ENCODE measurements at regions not wholly inside any gene's neighbourhood (a gene's known extent, or its start where the extent isn't known, plus 50 kb on each side); places are given as distances from the start of the nearest gene placed in this dataset.

- no peak overlapping the region for H3K9ac ChIP-seq (ENCODE audit: low read length)
- no peaks in the 10 kb centered on the region for H4K20me1 ChIP-seq (ENCODE audit: insufficient read depth, low read depth, low read length)
- no peak for DNase-seq
- no peaks in the 10 kb centered on the region for H3K79me2 ChIP-seq (ENCODE audit: low read length)
- no peak overlapping the region for H3K27ac ChIP-seq (ENCODE audit: low read length)
- H3K4me1 ChIP-seq (ENCODE audit: low read length): no peaks in the 10 kb centered on the region
- H3K4me2 ChIP-seq (ENCODE audit: low read depth, low read length, poor library complexity, severe bottlenecking): no peak overlapping the region
- no peaks in the 10 kb centered on the region for H3K9me3 ChIP-seq (ENCODE audit: low read length)
- H3K4me3 ChIP-seq (ENCODE audit: low read length): no peak overlapping the region
- no peak overlapping the region for H2AFZ ChIP-seq (ENCODE audit: low read length)
- no peaks in the 10 kb centered on the region for H3K9me2 ChIP-seq (replicated peaks; ENCODE audit: insufficient read depth, low read length)
- H3K27me3 ChIP-seq (ENCODE audit: low read length): no peaks in the 10 kb centered on the region
- H3K36me3 ChIP-seq (ENCODE audit: insufficient read depth, low read length): no peaks in the 10 kb centered on the region
These were observed 358.0 kb downstream of the MSX2 start for GRCh38 chr5:175082346-175082745.

GRCh38 chr5:175079707-175080106, 355.3 kb downstream of the MSX2 start:
- no peak for DNase-seq
- Histone ChIP-seq H2AFZ (ENCODE audit: low read length) (no peak overlapping the region), H3K27me3 (ENCODE audit: low read length) (no peaks in the 10 kb centered on the region), H3K9me3 (ENCODE audit: low read length) (no peaks in the 10 kb centered on the region), H3K27ac (ENCODE audit: low read length) (no peak overlapping the region), H3K9ac (ENCODE audit: low read length) (no peak overlapping the region), H3K9me2 (replicated peaks; ENCODE audit: insufficient read depth, low read length) (no peaks in the 10 kb centered on the region), H3K4me3 (ENCODE audit: low read length) (no peak overlapping the region), H3K36me3 (ENCODE audit: insufficient read depth, low read length) (no peaks in the 10 kb centered on the region), H3K4me2 (ENCODE audit: low read depth, low read length, poor library complexity, severe bottlenecking) (no peak overlapping the region), H3K79me2 (ENCODE audit: low read length) (no peaks in the 10 kb centered on the region), H3K4me1 (ENCODE audit: low read length) (no peaks in the 10 kb centered on the region), H4K20me1 (ENCODE audit: insufficient read depth, low read depth, low read length) (no peaks in the 10 kb centered on the region)

- DNase-seq: no peak
- Histone ChIP-seq H3K4me3 (ENCODE audit: low read length) (no peak overlapping the region), H3K79me2 (ENCODE audit: low read length) (no peaks in the 10 kb centered on the region), H3K9me3 (ENCODE audit: low read length) (no peaks in the 10 kb centered on the region; the same call in 1 of the 2 replicates), H3K4me1 (ENCODE audit: low read length) (no peaks in the 10 kb centered on the region), H4K20me1 (ENCODE audit: insufficient read depth, low read depth, low read length) (no peaks in the 10 kb centered on the region), H3K27me3 (ENCODE audit: low read length) (no peaks in the 10 kb centered on the region), H3K9me2 (replicated peaks; ENCODE audit: insufficient read depth, low read length) (no peaks in the 10 kb centered on the region), H3K27ac (ENCODE audit: low read length) (no peak overlapping the region), H3K36me3 (ENCODE audit: insufficient read depth, low read length) (no peaks in the 10 kb centered on the region), H3K9ac (ENCODE audit: low read length) (no peak overlapping the region), H2AFZ (ENCODE audit: low read length) (no peak overlapping the region), H3K4me2 (ENCODE audit: low read depth, low read length, poor library complexity, severe bottlenecking) (no peak overlapping the region)
These were observed 345.9 kb downstream of the MSX2 start for GRCh38 chr5:175070283-175070682.

GRCh38 chr5:175060257-175060656, 335.9 kb downstream of the MSX2 start:
- Histone ChIP-seq H3K27ac (ENCODE audit: low read length) (no peak overlapping the region), H3K4me1 (ENCODE audit: low read length) (no peaks in the 10 kb centered on the region), H3K27me3 (ENCODE audit: low read length) (no peaks in the 10 kb centered on the region), H3K4me2 (ENCODE audit: low read depth, low read length, poor library complexity, severe bottlenecking) (no peak overlapping the region), H3K4me3 (ENCODE audit: low read length) (no peak overlapping the region), H3K9ac (ENCODE audit: low read length) (no peak overlapping the region), H4K20me1 (ENCODE audit: insufficient read depth, low read depth, low read length) (no peaks in the 10 kb centered on the region), H3K36me3 (ENCODE audit: insufficient read depth, low read length) (no peaks in the 10 kb centered on the region), H3K9me2 (replicated peaks; ENCODE audit: insufficient read depth, low read length) (no peaks in the 10 kb centered on the region), H2AFZ (ENCODE audit: low read length) (no peak overlapping the region), H3K9me3 (ENCODE audit: low read length) (no peaks in the 10 kb centered on the region), H3K79me2 (ENCODE audit: low read length) (no peaks in the 10 kb centered on the region)
- no peak for DNase-seq

- no peak for DNase-seq
- H3K9me2 ChIP-seq (replicated peaks; ENCODE audit: insufficient read depth, low read length): no peaks in the 10 kb centered on the region
- H3K9ac ChIP-seq (ENCODE audit: low read length): no peak overlapping the region
- no peak overlapping the region for H3K27ac ChIP-seq (ENCODE audit: low read length)
- no peaks in the 10 kb centered on the region for H3K4me1 ChIP-seq (ENCODE audit: low read length)
- H3K4me2 ChIP-seq (ENCODE audit: low read depth, low read length, poor library complexity, severe bottlenecking): no peak overlapping the region
- H3K36me3 ChIP-seq (ENCODE audit: insufficient read depth, low read length): no peaks in the 10 kb centered on the region
- H2AFZ ChIP-seq (ENCODE audit: low read length): no peak overlapping the region
- no peaks in the 10 kb centered on the region for H3K27me3 ChIP-seq (ENCODE audit: low read length)
- H3K9me3 ChIP-seq (ENCODE audit: low read length): no peaks in the 10 kb centered on the region
- no peaks in the 10 kb centered on the region for H3K79me2 ChIP-seq (ENCODE audit: low read length)
- no peak overlapping the region for H3K4me3 ChIP-seq (ENCODE audit: low read length)
- no peaks in the 10 kb centered on the region for H4K20me1 ChIP-seq (ENCODE audit: insufficient read depth, low read depth, low read length)
These were observed 335.4 kb downstream of the MSX2 start for GRCh38 chr5:175059687-175060211.

- Histone ChIP-seq H3K9ac (ENCODE audit: low read length) (no peak overlapping the region), H3K4me2 (ENCODE audit: low read depth, low read length, poor library complexity, severe bottlenecking) (no peak overlapping the region), H3K27ac (ENCODE audit: low read length) (no peak overlapping the region), H3K4me3 (ENCODE audit: low read length) (no peak overlapping the region), H3K36me3 (ENCODE audit: insufficient read depth, low read length) (no peaks in the 10 kb centered on the region), H4K20me1 (ENCODE audit: insufficient read depth, low read depth, low read length) (no peaks in the 10 kb centered on the region), H3K79me2 (ENCODE audit: low read length) (no peaks in the 10 kb centered on the region), H3K4me1 (ENCODE audit: low read length) (no peaks in the 10 kb centered on the region), H3K27me3 (ENCODE audit: low read length) (no peaks in the 10 kb centered on the region), H3K9me2 (replicated peaks; ENCODE audit: insufficient read depth, low read length) (no peaks in the 10 kb centered on the region), H2AFZ (ENCODE audit: low read length) (no peak overlapping the region), H3K9me3 (ENCODE audit: low read length) (no peaks in the 10 kb centered on the region)
- no peak for DNase-seq
These were observed 332.4 kb downstream of the MSX2 start for GRCh38 chr5:175056831-175057230.

GRCh38 chr5:175054243-175054642, 329.9 kb downstream of the MSX2 start:
- no peaks in the 10 kb centered on the region for H3K36me3 ChIP-seq (ENCODE audit: insufficient read depth, low read length)
- no peak overlapping the region for H2AFZ ChIP-seq (ENCODE audit: low read length)
- no peaks in the 10 kb centered on the region for H4K20me1 ChIP-seq (ENCODE audit: insufficient read depth, low read depth, low read length)
- no peaks in the 10 kb centered on the region for H3K9me2 ChIP-seq (replicated peaks; ENCODE audit: insufficient read depth, low read length)
- no peaks in the 10 kb centered on the region for H3K27me3 ChIP-seq (ENCODE audit: low read length)
- DNase-seq: no peak
- H3K27ac ChIP-seq (ENCODE audit: low read length): no peak overlapping the region
- no peaks in the 10 kb centered on the region for H3K9me3 ChIP-seq (ENCODE audit: low read length)
- no peak overlapping the region for H3K9ac ChIP-seq (ENCODE audit: low read length)
- no peak overlapping the region for H3K4me3 ChIP-seq (ENCODE audit: low read length)
- H3K4me1 ChIP-seq (ENCODE audit: low read length): no peaks in the 10 kb centered on the region
- no peaks in the 10 kb centered on the region for H3K79me2 ChIP-seq (ENCODE audit: low read length)
- H3K4me2 ChIP-seq (ENCODE audit: low read depth, low read length, poor library complexity, severe bottlenecking): no peak overlapping the region

DNA sequence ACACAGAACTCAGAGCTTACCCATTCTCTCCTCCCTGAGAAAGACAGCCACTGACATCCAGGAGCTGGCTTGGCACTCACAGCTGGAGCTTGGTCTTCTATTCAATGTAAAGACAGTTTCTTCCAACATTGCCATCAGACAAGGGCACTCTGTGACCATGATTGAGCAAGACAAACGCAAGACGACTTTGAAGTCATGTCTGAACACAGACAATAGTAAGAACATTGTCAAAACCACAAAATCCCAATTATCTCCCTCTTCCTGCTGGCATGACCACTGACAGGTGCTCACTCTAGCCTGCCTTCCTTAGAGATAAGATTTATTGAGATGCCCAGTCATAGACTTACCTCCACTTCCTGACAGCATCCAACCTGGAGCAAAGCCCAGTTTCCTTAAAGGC, 328.0 kb downstream of the MSX2 start:
- no peak overlapping the region for H2AFZ ChIP-seq (ENCODE audit: low read length)
- no peaks in the 10 kb centered on the region for H3K27me3 ChIP-seq (ENCODE audit: low read length)
- no peak overlapping the region for H3K4me3 ChIP-seq (ENCODE audit: low read length)

DNA sequence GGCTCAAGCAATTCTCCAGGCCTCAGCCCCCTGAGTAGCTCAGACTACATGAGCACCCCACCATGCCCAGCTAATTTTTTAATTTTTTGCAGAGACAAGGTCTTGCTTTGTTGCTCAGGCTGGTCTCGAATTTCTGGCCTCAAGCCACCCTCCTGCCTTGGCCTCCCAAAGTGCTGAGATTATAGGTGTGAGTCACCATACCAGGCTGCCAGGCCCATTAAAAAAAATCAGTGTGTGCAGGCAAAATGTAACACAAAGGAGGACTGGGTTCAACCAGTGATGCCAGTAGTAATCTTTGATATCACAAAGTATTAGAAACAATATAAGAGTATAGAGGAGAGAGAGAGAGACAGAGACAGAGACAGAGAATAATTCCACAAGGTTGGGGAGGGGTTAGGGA, 322.7 kb downstream of the MSX2 start:
- no peak overlapping the region for H3K9ac ChIP-seq (ENCODE audit: low read length)
- no peak overlapping the region for H3K27ac ChIP-seq (ENCODE audit: low read length)
- no peak overlapping the region for H3K4me2 ChIP-seq (ENCODE audit: low read depth, low read length, poor library complexity, severe bottlenecking)
- no peak overlapping the region for H3K4me3 ChIP-seq (ENCODE audit: low read length)
- no peaks in the 10 kb centered on the region for H3K9me3 ChIP-seq (ENCODE audit: low read length)
- H2AFZ ChIP-seq (ENCODE audit: low read length): no peak overlapping the region
- no peaks in the 10 kb centered on the region for H3K27me3 ChIP-seq (ENCODE audit: low read length)
- no peaks in the 10 kb centered on the region for H4K20me1 ChIP-seq (ENCODE audit: insufficient read depth, low read depth, low read length)
- H3K4me1 ChIP-seq (ENCODE audit: low read length): no peaks in the 10 kb centered on the region
- H3K36me3 ChIP-seq (ENCODE audit: insufficient read depth, low read length): no peaks in the 10 kb centered on the region
- no peaks in the 10 kb centered on the region for H3K79me2 ChIP-seq (ENCODE audit: low read length)
- H3K9me2 ChIP-seq (replicated peaks; ENCODE audit: insufficient read depth, low read length): no peaks in the 10 kb centered on the region
- no peak for DNase-seq

More for the DNA sequence above, 328.0 kb downstream of the MSX2 start:
- no peaks in the 10 kb centered on the region for H3K79me2 ChIP-seq (ENCODE audit: low read length)
- no peaks in the 10 kb centered on the region for H3K36me3 ChIP-seq (ENCODE audit: insufficient read depth, low read length)
- H3K9me2 ChIP-seq (replicated peaks; ENCODE audit: insufficient read depth, low read length): no peaks in the 10 kb centered on the region
- H3K4me1 ChIP-seq (ENCODE audit: low read length): no peaks in the 10 kb centered on the region
- no peaks in the 10 kb centered on the region for H3K9me3 ChIP-seq (ENCODE audit: low read length)
- H3K27ac ChIP-seq (ENCODE audit: low read length): no peak overlapping the region
- H4K20me1 ChIP-seq (ENCODE audit: insufficient read depth, low read depth, low read length): no peaks in the 10 kb centered on the region
- H3K9ac ChIP-seq (ENCODE audit: low read length): no peak overlapping the region
- DNase-seq: no peak
- H3K4me2 ChIP-seq (ENCODE audit: low read depth, low read length, poor library complexity, severe bottlenecking): no peak overlapping the region
